H1 (cell line): ENCODE measurements at regions not wholly inside any gene's neighbourhood (a gene's known extent, or its start where the extent isn't known, plus 50 kb on each side); places are given as distances from the start of the nearest gene placed in this dataset.
"Not testable (repeated sequence)": the region's sequence is repeated elsewhere in the genome, so short reads cannot be mapped to it uniquely, and the experiment has no call there.

Experiments used
- CTCF ChIA-PET: fragments of 300-600 bp; sonication (Branson Sonifier 250); formaldehyde crosslinking; loops from one replicate; lab custom pipeline; 2021; ENCODE audit not compliant: partially characterized antibody; lab: Charles Lee
- POLR2A ChIA-PET: fragments of 300-600 bp; sonication (Branson Sonifier 250); formaldehyde crosslinking; loops from one replicate; lab custom pipeline; 2021; ENCODE audit warnings: inconsistent platforms; ENCODE audit not compliant: partially characterized antibody; lab: Charles Lee
- DNase-seq, 2 experiments: peaks; one replicate each; pipeline versions ENCODE4 v3.0.0 to v3.0.0-alpha.2; 2010 to 2022; ENCODE audit warnings: low spot score in 2 of 2, low read depth in 1 of 2, mixed read lengths in 1 of 2
- FAIRE-seq: peaks from 2 replicates; lab custom pipeline; 2011; peaks lifted over from hg19 to GRCh38; lab: Jason Lieb, UNC
- H2AFZ ChIP-seq: 2 replicates; pipeline ENCODE4 v1.8.1; 2012; ENCODE audit warnings: low read length, inconsistent platforms
- H2AK5ac ChIP-seq: 2 replicates; pipeline ENCODE4 v1.6.1; 2013; ENCODE audit warnings: low read depth, low read length
- H2BK120ac ChIP-seq: replicated peaks from 2 replicates; pipeline ENCODE3; 2013; ENCODE audit warnings: low read depth, low read length, inconsistent platforms
- H2BK12ac ChIP-seq: 2 replicates; pipeline ENCODE4 v1.6.1; 2013; ENCODE audit warnings: low read depth, low read length
- H2BK15ac ChIP-seq: 2 replicates; pipeline ENCODE4 v1.6.1; 2013; ENCODE audit warnings: low read length
- H2BK20ac ChIP-seq: 2 replicates; pipeline ENCODE4 v1.6.1; 2013; ENCODE audit warnings: low read length
- H2BK5ac ChIP-seq: 2 replicates; pipeline ENCODE4 v1.6.1; 2013; ENCODE audit warnings: low read depth, low read length
- H3K14ac ChIP-seq: 2 replicates; pipeline ENCODE4 v1.6.1; 2013; ENCODE audit warnings: inconsistent platforms; ENCODE audit not compliant: insufficient read length
- H3K18ac ChIP-seq: 2 replicates; pipeline ENCODE4 v1.6.1; 2013; ENCODE audit warnings: low read length; ENCODE audit errors: extremely low read depth
- H3K23ac ChIP-seq: 2 replicates; pipeline ENCODE4 v1.6.1; 2013; ENCODE audit warnings: inconsistent platforms; ENCODE audit not compliant: insufficient read length
- H3K23me2 ChIP-seq: 2 replicates; pipeline ENCODE4 v1.6.1; 2013; ENCODE audit warnings: low read depth, low read length
- H3K27ac ChIP-seq: 2 replicates; pipeline ENCODE4 v1.6.1; 2011; ENCODE audit warnings: low read depth, low read length, inconsistent platforms
- H3K27me3 ChIP-seq, 4 experiments: replicated peaks in 1 of 4; 1 replicate in 1 of 4; 2 replicates in 3 of 4; pipeline versions ENCODE4 v1.6.1 to v1.8.1; 2011 to 2013; ENCODE audit warnings: low read length in 3 of 4, mild to moderate bottlenecking in 3 of 4, inconsistent platforms in 2 of 4, mixed read lengths in 2 of 4, moderate library complexity in 1 of 4; ENCODE audit not compliant: control insufficient read depth in 3 of 4, insufficient read depth in 3 of 4; ENCODE audit errors: extremely low read depth in 1 of 4
- H3K36me3 ChIP-seq, 4 experiments: 2 replicates each; pipeline versions ENCODE4 v1.6.1 to v1.8.1; 2011 to 2013; ENCODE audit warnings: mild to moderate bottlenecking in 4 of 4, low read length in 3 of 4, moderate library complexity in 2 of 4, control low read depth in 1 of 4, inconsistent platforms in 1 of 4; ENCODE audit not compliant: insufficient read depth in 4 of 4, control insufficient read depth in 2 of 4
- H3K4ac ChIP-seq: replicated peaks from 2 replicates; pipeline ENCODE3; 2013; ENCODE audit warnings: low read length, low read depth, mixed read lengths, inconsistent platforms; ENCODE audit not compliant: insufficient read length
- H3K4me1 ChIP-seq, 4 experiments: replicated peaks in 1 of 4; 1 replicate in 1 of 4; 2 replicates in 3 of 4; pipeline versions ENCODE4 v1.6.1 to v1.8.1; 2011 to 2013; ENCODE audit warnings: low read length in 3 of 4, inconsistent platforms in 2 of 4, mixed read lengths in 1 of 4; ENCODE audit not compliant: insufficient read depth in 4 of 4, control insufficient read depth in 3 of 4
- H3K4me2 ChIP-seq, 2 experiments: 2 replicates each; pipeline versions ENCODE4 v1.6.1 to v1.8.1; 2011 to 2013; ENCODE audit warnings: low read depth in 2 of 2, low read length in 2 of 2, control low read depth in 1 of 2, inconsistent platforms in 1 of 2, mild to moderate bottlenecking in 1 of 2; ENCODE audit not compliant: insufficient read depth in 1 of 2
- H3K4me3 ChIP-seq, 4 experiments: fragments of 200-600, 300-600 bp in 1 of 4; sonication (generic), shearing (Covaris generic), sonication (Bioruptor Twin) in 1 of 4; 2 replicates each; pipeline versions ENCODE4 v1.5.1 to v1.8.1; 2011 to 2016; ENCODE audit warnings: low read length in 4 of 4, low read depth in 3 of 4, control low read depth in 2 of 4, inconsistent platforms in 2 of 4, mild to moderate bottlenecking in 2 of 4, mixed read lengths in 1 of 4, moderate library complexity in 1 of 4; ENCODE audit not compliant: insufficient read depth in 2 of 4; ENCODE audit errors: extremely low read depth in 1 of 4
- H3K56ac ChIP-seq: replicated peaks from 2 replicates; pipeline ENCODE3; 2013; ENCODE audit warnings: low read depth, mild to moderate bottlenecking, mixed read lengths, low read length, inconsistent platforms; ENCODE audit not compliant: insufficient read length
- H3K79me1 ChIP-seq: 2 replicates; pipeline ENCODE4 v1.6.1; 2013; ENCODE audit warnings: low read depth, low read length, control low read depth
- H3K79me2 ChIP-seq, 2 experiments: 2 replicates each; pipeline versions ENCODE4 v1.6.1 to v1.8.1; 2012 to 2013; ENCODE audit warnings: low read length in 2 of 2, mild to moderate bottlenecking in 2 of 2, inconsistent platforms in 1 of 2; ENCODE audit not compliant: insufficient read depth in 2 of 2, control insufficient read depth in 1 of 2
- H3K9ac ChIP-seq, 4 experiments: replicated peaks in 1 of 4; 1 replicate in 1 of 4; 2 replicates in 3 of 4; pipeline versions ENCODE4 v1.6.1 to v1.8.1; 2011 to 2013; ENCODE audit warnings: low read depth in 3 of 4, low read length in 3 of 4, control low read depth in 2 of 4, mild to moderate bottlenecking in 2 of 4, moderate library complexity in 2 of 4, inconsistent platforms in 1 of 4; ENCODE audit errors: extremely low read depth in 1 of 4
- H3K9me3 ChIP-seq, 2 experiments: 2 replicates each; pipeline versions ENCODE4 v1.6.1 to v1.8.1; 2012 to 2013; ENCODE audit warnings: mild to moderate bottlenecking in 2 of 2, moderate library complexity in 2 of 2, control low read depth in 1 of 2, inconsistent platforms in 1 of 2, low read depth in 1 of 2, low read length in 1 of 2, mixed read lengths in 1 of 2; ENCODE audit not compliant: insufficient read depth in 2 of 2
- H4K20me1 ChIP-seq, 2 experiments: replicated peaks in 1 of 2; 2 replicates each; pipeline versions ENCODE3 to v1.8.1; 2011 to 2013; ENCODE audit warnings: inconsistent platforms in 2 of 2, low read length in 2 of 2, mild to moderate bottlenecking in 1 of 2; ENCODE audit not compliant: insufficient read depth in 2 of 2, control insufficient read depth in 1 of 2
- H4K5ac ChIP-seq: 2 replicates; pipeline ENCODE4 v1.6.1; 2013; ENCODE audit warnings: low read length, low read depth, mixed read lengths, inconsistent platforms; ENCODE audit not compliant: insufficient read length
- H4K8ac ChIP-seq: 2 replicates; pipeline ENCODE4 v1.8.0; 2013; ENCODE audit warnings: mild to moderate bottlenecking, moderate library complexity, low read length, inconsistent platforms; ENCODE audit not compliant: insufficient read depth; ENCODE audit errors: extremely low read depth
- H4K91ac ChIP-seq: replicated peaks from 2 replicates; pipeline ENCODE3; 2013; ENCODE audit warnings: low read length, mixed read lengths, inconsistent platforms; ENCODE audit not compliant: insufficient read length
- BCL11A ChIP-seq, 2 experiments: IDR thresholded peaks; one replicate each; pipeline ENCODE4 v1.6.1; 2011; ENCODE audit warnings: low read depth in 2 of 2, low read length in 2 of 2, mild to moderate bottlenecking in 2 of 2
- CHD2 ChIP-seq: IDR thresholded peaks from 2 replicates; pipeline ENCODE4 v1.6.1; 2012; ENCODE audit warnings: low read length, improper control_type of control experiment
- POLR2A ChIP-seq, 2 experiments: IDR thresholded peaks; 1 replicate in 1 of 2; 2 replicates in 1 of 2; pipeline ENCODE4 v1.6.1; 2011; ENCODE audit warnings: low read depth in 2 of 2, low read length in 2 of 2, mild to moderate bottlenecking in 2 of 2; ENCODE audit errors: control extremely low read depth in 1 of 2
- WGBS, 2 experiments: shearing (Covaris generic) in 1 of 2; methylation state at CpG; one replicate each; pipeline versions ENCODE4 v1.1.6 to v1.1.7; 2013 to 2015; ENCODE audit warnings: low lambda C conversion rate in 2 of 2, mixed read lengths in 2 of 2, inconsistent platforms in 1 of 2, low coverage in 1 of 2, missing lambda C conversion rate in 1 of 2; ENCODE audit not compliant: insufficient replicate concordance in 2 of 2, insufficient coverage in 1 of 2, insufficient read length in 1 of 2; ENCODE audit errors: extremely low coverage in 1 of 2, missing lambda C conversion rate in 1 of 2; 5-methylcytosine and 5-hydroxymethylcytosine counted together

DNA sequence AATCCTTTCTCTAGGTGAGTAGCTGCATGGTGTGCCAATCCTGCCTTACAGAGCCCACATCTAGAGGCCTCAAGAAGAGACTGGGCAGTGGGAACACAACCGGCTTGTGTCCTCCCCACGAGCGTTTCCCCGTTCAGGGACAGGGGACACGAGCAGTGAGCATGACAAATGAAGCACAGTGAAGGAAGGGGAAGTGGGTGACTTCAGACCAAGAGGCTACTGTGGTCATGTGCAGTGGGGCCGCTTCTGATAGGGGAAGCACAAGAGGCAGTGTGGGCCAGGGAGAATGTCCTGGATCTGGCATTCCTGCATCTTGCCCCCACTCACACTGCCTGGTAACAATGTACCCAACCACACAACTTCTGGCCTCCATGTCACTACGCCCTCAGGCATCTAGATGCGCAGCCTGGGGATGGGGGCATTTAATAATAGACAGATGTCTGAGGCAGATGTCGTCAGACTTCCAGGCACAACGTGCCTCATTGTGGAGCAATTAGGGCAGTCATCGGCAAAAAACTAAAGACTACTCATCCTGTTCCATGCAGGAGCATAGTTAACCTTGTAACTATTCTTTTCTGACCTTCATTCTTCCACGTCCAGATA lies 155.6 kb upstream of the NBPF11 start (continued):
- TF ChIP-seq POLR2A (IDR thresholded peaks at IDR 0.05; ENCODE audit: control extremely low read depth in 1 of 2, low read depth in 2 of 2, low read length in 2 of 2) (no peak), BCL11A (IDR thresholded peaks at IDR 0.05; ENCODE audit: low read depth in 2 of 2, low read length in 2 of 2) (no peak), CHD2 (no peak)

- H2AFZ ChIP-seq, CTCF ChIA-PET, H3K79me1 ChIP-seq, H2BK120ac ChIP-seq, H2BK20ac ChIP-seq, H3K27ac ChIP-seq, DNase-seq, H4K20me1 ChIP-seq, H3K9me3 ChIP-seq, H3K23ac ChIP-seq, H3K56ac ChIP-seq, H2AK5ac ChIP-seq, H4K5ac ChIP-seq, H2BK15ac ChIP-seq, H3K4ac ChIP-seq, H3K18ac ChIP-seq, H3K4me2 ChIP-seq, FAIRE-seq, H3K9ac ChIP-seq, H2BK12ac ChIP-seq, H3K14ac ChIP-seq, H2BK5ac ChIP-seq, H3K79me2 ChIP-seq, H4K8ac ChIP-seq, H3K23me2 ChIP-seq, H3K4me1 ChIP-seq, H3K4me3 ChIP-seq, H3K36me3 ChIP-seq, H4K91ac ChIP-seq: not testable (repeated sequence)
- POLR2A ChIA-PET: interaction anchor here (0.6 to 5.1 kb wide), 3 partner anchors 31 to 380 kb away, joined by 3 to 31 read pairs (median 15); no protein-coding TSS in a partner anchor
- WGBS, 2 experiments: 89% methylated on average over 4 of the region's 4 CpGs; no CpG with 5 or more reads in 1 of the 2 experiments
- H3K27me3 ChIP-seq: peaks cover 0 to 20% (median 11%) of the 10 kb centered on the region in 4 experiments; a peak in 5 of 7 replicates
Measured at GRCh38 chr1:148304935-148305334, 152.9 kb upstream of the NBPF11 start.
